ENCODE measurements at regions not wholly inside any gene's neighbourhood (a gene's known extent, or its start where the extent isn't known, plus 50 kb on each side); places are given as distances from the start of the nearest gene placed in this dataset.

DNA sequence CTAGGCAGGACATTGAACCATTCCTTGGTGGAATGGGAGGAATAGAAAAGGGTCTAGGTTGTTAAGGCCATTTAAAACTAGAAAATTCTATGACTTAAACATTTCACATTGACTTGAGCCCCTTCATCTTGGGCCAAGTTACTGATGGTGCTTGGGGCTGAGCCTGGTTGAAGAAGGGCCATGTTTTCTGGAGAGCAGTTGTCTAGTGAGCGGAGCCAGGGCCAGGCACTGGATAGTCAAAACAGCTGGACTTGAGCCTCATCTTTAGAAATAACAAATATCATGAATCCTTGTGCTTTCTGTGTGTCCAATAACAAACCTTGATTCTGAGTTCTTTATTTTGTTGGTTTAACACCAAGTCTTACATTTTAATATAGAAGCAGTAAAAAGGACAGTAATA is 134.6 kb upstream of the TCF21 start:
- TF ChIP-seq, protein P1, sequence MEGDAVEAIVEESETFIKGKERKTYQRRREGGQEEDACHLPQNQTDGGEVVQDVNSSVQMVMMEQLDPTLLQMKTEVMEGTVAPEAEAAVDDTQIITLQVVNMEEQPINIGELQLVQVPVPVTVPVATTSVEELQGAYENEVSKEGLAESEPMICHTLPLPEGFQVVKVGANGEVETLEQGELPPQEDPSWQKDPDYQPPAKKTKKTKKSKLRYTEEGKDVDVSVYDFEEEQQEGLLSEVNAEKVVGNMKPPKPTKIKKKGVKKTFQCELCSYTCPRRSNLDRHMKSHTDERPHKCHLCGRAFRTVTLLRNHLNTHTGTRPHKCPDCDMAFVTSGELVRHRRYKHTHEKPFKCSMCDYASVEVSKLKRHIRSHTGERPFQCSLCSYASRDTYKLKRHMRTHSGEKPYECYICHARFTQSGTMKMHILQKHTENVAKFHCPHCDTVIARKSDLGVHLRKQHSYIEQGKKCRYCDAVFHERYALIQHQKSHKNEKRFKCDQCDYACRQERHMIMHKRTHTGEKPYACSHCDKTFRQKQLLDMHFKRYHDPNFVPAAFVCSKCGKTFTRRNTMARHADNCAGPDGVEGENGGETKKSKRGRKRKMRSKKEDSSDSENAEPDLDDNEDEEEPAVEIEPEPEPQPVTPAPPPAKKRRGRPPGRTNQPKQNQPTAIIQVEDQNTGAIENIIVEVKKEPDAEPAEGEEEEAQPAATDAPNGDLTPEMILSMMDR (IDR thresholded peaks at IDR 0.05; ENCODE audit: insufficient read depth, low read length), result no peak
- TF ChIP-seq, protein P2, sequence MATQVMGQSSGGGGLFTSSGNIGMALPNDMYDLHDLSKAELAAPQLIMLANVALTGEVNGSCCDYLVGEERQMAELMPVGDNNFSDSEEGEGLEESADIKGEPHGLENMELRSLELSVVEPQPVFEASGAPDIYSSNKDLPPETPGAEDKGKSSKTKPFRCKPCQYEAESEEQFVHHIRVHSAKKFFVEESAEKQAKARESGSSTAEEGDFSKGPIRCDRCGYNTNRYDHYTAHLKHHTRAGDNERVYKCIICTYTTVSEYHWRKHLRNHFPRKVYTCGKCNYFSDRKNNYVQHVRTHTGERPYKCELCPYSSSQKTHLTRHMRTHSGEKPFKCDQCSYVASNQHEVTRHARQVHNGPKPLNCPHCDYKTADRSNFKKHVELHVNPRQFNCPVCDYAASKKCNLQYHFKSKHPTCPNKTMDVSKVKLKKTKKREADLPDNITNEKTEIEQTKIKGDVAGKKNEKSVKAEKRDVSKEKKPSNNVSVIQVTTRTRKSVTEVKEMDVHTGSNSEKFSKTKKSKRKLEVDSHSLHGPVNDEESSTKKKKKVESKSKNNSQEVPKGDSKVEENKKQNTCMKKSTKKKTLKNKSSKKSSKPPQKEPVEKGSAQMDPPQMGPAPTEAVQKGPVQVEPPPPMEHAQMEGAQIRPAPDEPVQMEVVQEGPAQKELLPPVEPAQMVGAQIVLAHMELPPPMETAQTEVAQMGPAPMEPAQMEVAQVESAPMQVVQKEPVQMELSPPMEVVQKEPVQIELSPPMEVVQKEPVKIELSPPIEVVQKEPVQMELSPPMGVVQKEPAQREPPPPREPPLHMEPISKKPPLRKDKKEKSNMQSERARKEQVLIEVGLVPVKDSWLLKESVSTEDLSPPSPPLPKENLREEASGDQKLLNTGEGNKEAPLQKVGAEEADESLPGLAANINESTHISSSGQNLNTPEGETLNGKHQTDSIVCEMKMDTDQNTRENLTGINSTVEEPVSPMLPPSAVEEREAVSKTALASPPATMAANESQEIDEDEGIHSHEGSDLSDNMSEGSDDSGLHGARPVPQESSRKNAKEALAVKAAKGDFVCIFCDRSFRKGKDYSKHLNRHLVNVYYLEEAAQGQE (IDR thresholded peaks at IDR 0.05; ENCODE audit: insufficient replicate concordance, low read depth), result no peak
- TF ChIP-seq SPI1 (IDR thresholded peaks at IDR 0.05; ENCODE audit: borderline replicate concordance, low read depth) (no peak), POLR2AphosphoS5 (IDR thresholded peaks at IDR 0.05; ENCODE audit: low read depth) (no peak), GABPA (IDR thresholded peaks at IDR 0.05; ENCODE audit: low read depth) (no peak)
- Histone ChIP-seq H3K4me3 (replicated peaks; ENCODE audit: insufficient read depth, low read length) (no peak overlapping the region), H3K27ac (replicated peaks) (no peak overlapping the region), H3K27me3 (ENCODE audit: insufficient read depth, poor library complexity, severe bottlenecking) (no peaks in the 10 kb centered on the region)
- no peak for DNase-seq (ENCODE audit: low read depth in 1 of 2, low spot score in 1 of 2)

DNA sequence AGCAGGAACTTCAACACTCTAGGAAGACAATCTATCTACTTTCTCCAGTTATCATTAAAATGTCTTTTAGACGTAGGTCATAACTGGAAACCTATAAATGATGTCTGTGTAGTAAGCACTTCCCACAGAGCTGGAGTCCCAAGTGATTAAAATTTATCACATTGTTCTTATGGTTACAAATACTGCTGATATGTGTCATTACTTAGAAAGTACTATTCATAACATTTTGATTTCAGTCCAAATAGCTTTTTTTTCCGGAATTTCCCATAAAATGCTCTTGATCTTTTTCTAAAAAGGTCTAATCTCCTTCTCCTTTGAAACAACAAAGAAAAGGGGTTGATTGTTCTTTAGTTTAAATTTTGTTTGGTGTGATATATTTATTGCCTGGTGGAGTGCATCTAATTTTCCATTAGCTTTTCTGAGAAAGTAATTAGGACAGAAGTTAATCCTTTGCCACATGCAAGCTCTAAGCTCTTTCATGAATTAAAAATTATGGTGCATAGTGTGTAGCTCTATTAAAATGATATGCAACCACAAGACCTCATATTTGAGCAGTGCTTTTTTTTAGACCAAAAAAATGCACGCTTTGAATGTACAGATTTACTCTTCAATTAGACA is 132.7 kb upstream of the TCF21 start:
- Histone ChIP-seq H3K27me3 (ENCODE audit: insufficient read depth, poor library complexity, severe bottlenecking) (no peaks in the 10 kb centered on the region), H3K4me3 (replicated peaks; ENCODE audit: insufficient read depth, low read length) (no peak overlapping the region), H3K27ac (replicated peaks) (no peak overlapping the region)
- no peak for TF ChIP-seq POLR2AphosphoS5 (IDR thresholded peaks at IDR 0.05; ENCODE audit: low read depth)
- TF ChIP-seq SPI1 (IDR thresholded peaks at IDR 0.05; ENCODE audit: borderline replicate concordance, low read depth), result no peak
- TF ChIP-seq, protein P2 (IDR thresholded peaks at IDR 0.05; ENCODE audit: insufficient replicate concordance, low read depth), result no peak
- TF ChIP-seq GABPA (IDR thresholded peaks at IDR 0.05; ENCODE audit: low read depth), result no peak
- TF ChIP-seq, protein P1 (IDR thresholded peaks at IDR 0.05; ENCODE audit: insufficient read depth, low read length), result no peak
- no peak for DNase-seq (ENCODE audit: low read depth in 1 of 2, low spot score in 1 of 2)

DNA sequence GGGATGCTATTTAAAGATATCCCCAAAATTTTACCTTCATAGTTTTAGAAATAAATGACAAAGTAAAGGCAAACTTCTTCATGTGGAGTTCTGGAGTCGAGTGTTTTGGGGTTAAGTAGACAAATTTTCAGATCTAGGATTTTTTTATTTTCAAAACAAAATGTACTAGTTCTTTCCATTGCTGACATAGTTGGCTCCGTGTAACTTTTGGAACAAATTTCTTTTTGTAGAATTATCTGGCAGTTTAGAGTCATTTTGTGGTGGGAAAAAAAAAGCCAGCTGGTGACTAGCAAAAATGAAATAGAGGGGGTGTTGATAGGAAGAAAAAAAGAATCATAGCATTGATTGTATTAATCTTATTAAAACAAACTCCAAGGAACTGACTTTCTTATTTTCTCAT is 131.6 kb upstream of the TCF21 start:
- DNase-seq (ENCODE audit: low read depth in 1 of 2, low spot score in 1 of 2), result no peak
- TF ChIP-seq, protein P2 (IDR thresholded peaks at IDR 0.05; ENCODE audit: insufficient replicate concordance, low read depth), result no peak
- TF ChIP-seq POLR2AphosphoS5 (IDR thresholded peaks at IDR 0.05; ENCODE audit: low read depth) (no peak), SPI1 (IDR thresholded peaks at IDR 0.05; ENCODE audit: borderline replicate concordance, low read depth) (no peak), GABPA (IDR thresholded peaks at IDR 0.05; ENCODE audit: low read depth) (no peak)
- TF ChIP-seq, protein P1 (IDR thresholded peaks at IDR 0.05; ENCODE audit: insufficient read depth, low read length), result no peak
- Histone ChIP-seq H3K27ac (replicated peaks) (no peak overlapping the region), H3K4me3 (replicated peaks; ENCODE audit: insufficient read depth, low read length) (no peak overlapping the region), H3K27me3 (ENCODE audit: insufficient read depth, poor library complexity, severe bottlenecking) (no peaks in the 10 kb centered on the region)

Measured in HL-60 (cell line).